ENCODE measurements at regions not wholly inside any gene's neighbourhood (a gene's known extent, or its start where the extent isn't known, plus 50 kb on each side); places are given as distances from the start of the nearest gene placed in this dataset.

DNA sequence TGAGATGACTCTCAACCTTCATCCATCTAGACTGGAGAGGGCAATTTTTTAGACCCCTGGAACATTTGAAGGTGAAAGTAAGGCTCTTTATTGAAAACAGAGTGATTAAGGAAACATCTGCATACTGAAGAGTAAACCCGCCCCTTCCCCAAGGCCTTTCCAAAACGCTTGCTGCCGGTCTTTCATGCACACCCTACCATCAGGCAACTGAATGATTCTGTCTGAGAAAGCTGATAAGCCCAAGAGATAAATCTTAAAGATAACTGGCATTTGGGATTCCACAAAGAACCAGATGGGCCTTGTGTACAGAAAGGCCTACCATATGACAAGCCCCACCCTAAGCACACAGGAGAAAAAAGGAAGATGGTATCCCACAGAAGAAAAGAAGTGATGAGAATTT, 54.4 kb upstream of the PIK3R1 start:
- no peak for DNase-seq

DNA sequence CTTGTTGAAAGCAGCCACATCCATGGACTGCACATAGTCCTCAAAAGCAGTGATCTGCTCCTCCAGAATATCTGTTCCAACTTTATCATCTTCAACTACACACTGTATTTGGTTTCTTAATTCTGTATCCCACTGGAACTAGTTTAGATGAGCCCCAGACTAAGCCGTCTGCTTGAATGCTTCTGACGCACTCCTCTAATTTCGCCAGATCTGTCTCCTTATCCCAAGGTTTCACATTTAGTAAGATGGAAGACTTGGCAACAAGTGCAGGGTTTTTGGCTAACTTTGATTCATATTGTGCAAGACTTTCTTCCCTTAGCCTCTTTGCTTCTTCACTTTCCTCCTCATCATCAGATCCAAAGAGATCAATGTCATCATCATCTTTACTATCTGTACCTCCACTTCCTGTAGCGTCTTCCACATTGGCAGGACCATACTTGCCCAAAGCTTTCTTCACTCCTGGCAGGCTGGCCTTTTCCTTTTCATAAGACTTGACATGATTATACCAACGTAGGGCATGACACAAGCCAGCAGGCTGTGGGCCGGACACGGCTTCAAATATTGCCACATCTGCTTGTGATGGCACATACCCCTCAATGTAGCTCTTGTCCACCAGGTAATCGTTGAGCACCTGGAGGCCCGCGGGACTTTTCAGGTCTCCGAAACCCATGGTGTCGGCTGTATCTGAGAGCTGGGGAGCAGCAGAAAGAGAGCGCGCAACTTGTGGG, 56.2 kb upstream of the PIK3R1 start:
- no peak for DNase-seq

DNA sequence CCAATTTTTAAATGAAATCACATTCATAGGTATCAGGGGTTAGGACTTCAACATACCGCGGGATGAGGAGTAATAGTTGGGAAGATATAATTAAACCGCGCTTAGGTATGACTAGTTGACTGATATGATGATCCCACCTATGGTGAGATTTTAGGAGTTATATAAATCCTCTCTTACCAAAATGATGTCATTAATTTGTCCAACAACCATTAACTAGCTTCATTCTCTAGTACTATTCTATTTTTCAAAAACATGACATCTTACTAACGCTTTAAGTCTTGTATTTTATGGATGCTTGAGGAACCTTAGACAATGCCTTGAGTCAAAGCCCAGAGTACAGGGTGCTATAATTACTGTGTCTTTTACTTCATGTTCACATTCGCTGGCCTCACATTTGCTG, 59.6 kb upstream of the PIK3R1 start:
- DNase-seq: no peak

DNA sequence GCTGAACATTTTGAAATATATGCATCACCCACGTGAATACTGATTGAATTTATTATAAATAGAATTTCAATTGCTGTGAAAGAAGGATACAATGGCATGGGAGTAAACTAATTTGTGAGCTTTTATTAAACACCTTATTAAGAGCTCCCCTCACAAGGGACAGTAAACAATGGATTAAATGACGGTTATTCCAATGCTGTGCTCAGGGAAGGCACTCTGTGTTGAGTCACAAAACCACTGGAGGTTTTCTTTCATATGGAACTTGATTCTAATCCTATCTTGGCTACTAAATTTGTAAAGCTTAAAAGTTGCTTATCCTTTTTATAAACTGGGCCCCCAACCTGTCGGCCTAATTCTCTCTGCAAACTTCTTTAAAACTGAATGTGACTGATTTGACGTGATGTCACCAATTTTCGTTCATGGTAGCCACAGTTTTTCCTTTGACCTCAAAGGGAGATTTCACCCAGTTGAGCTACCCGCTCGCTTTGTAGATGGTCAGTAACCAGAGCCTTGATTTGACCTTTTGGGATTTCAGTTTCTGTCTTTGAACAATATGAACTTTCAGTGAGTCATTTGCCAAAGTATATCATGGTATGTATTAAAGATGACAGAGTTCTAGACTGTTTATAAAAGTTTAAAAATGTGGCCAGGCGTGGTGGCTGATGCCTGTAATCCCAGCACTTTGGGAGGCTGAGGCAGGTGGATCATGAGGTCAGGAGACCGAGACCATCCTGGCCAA, 61.3 kb upstream of the PIK3R1 start:
- no peak for DNase-seq

DNA sequence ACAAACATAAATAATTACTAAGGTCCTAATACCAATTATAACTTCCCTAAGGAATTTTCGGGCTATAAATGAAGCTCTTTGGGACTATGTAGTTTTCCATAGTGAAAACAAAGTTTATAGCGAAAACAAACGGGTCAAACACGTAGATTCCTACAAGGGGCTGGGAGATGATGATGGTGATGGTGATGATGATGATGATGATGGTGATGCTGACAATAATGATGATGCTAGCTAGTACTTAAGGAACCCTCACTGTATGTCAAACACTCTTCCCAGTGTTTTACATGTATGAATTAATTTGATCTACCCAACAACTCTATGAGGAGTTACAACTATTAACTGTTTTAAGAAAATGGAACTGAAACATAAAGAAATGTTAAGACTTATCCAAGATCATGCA, 63.7 kb upstream of the PIK3R1 start:
- DNase-seq: no peak

DNA sequence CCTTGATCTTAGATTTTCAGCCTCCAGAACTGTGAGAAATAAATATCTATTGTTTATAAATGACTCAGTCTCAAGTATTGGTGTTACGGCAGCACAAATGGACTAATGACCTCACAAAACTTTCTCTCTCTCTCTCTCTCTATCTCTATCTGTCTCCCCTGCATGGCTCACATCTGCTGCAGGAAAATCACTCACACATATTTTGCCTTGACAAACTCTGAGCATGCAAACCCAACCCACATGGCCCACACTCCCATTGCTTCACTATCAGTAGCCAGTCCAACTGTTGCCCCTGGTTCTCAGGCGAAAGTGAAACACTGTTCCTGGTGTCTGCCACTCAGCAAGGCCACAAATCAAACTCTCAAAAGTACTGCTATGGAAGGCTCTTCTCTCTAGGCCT, 66.4 kb upstream of the PIK3R1 start:
- no peak for DNase-seq

DNA sequence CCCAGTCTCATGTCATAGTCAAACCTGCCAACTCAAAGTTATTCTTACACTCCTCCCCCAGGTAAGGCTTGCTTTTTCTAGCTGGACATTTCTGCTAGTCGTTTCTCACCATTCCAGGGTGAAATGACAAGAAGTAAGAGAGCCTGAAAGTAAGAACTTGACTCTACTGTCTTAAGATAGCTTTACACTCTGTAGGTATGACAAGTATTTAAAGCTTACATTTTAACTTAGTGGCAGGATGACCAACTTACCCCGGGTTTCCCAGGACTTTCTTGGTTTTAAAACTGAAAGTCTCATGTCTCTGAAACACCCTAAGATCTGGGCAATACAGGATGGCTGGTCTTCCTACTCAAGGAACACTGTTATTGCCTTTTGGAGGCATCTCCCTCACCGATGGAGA, 67.5 kb upstream of the PIK3R1 start:
- DNase-seq: no peak

DNA sequence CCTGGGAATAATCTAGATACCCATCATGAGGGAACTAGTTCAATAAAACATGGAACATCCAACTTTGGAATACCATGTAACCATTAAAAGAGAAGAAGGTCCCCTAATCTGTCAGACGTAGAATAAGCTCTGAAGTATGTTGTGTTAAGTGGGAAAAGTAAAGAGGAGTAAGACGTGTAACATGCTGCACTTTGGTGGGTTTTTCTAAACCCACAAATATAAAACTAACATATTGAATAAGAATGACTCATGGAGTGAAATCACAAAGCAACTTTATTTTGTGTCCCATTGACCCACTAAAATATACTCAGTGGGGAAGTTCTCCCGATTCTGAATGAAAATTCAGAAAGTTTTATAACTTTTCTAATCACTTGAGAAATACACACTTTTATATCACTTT, 67.9 kb upstream of the PIK3R1 start:
- DNase-seq: no peak

DNA sequence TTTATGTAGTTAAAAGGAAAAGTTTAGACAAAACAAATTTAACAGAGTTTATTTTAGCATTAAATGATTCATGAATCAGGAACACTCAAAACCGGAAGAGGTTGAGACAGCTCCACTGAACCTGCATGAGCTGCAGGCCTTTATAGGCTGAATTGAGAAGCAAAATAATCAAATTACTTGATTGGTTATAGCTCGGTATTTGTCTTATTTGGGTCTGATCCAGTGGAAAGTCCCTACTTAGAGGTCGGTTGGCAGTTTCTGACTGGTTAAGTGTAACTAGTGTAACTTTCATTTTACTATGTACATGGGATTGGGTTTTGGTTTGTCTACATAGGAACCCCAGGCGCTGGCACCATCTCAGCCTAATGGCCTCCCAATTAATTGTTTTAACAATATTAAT, 74.1 kb upstream of the PIK3R1 start:
- no peak for DNase-seq

DNA sequence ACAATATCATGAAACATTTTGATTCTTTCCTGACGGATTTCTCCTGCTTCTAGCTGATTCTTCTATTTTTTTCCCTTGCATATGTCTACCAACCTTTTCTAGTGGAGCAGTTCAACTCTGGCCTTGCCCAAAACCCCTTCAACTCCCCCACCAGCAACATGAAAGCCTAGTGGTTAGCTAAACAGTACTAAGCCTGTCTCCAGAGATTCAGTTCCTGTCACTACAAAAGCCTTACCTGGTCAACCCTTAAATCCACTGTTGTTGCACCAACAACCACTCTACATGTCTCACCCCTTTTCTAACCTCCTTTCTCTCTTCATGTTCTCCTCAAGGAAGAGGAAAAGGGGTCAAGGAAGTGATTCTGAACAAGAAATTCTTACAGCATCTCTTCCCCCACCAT, 74.8 kb upstream of the PIK3R1 start:
- no peak for DNase-seq

DNA sequence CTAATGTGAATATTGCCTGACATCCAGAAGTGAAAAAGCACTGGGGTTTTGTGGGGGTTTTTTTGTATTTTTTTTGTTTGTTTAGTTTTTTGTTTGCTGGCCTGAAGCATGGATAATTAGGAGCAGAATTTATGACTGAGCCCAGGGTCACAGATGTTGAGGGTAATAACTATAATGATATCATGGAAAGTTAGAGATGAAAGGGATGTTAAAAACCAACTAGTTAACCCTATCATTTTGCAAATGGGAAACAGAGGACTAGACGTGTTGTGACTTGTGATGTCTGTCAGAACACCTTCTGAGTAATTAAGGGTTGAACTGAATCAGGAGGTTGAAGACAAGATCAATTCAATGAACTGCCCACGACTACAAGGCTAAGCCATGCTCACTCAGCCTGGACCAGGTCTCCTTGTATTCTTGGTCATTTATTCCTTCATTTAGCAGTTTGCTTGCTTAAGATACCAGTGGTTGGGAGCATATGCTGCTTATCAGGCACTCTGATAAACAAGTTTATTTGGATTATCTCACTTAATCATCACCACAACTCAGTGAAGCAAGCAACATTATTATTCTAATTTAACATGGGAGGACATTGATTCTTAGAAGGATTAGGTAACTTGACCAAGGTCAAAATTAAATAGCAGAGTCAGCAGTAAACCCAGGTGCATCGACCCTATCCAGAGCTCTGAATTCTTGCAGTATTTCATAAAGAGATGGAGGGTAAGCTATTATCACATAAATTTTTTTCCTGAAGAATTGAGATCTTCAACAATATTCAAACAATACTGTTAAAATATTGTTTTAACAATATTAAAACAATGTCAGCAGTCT, 75.7 kb upstream of the PIK3R1 start:
- DNase-seq: no peak

DNA sequence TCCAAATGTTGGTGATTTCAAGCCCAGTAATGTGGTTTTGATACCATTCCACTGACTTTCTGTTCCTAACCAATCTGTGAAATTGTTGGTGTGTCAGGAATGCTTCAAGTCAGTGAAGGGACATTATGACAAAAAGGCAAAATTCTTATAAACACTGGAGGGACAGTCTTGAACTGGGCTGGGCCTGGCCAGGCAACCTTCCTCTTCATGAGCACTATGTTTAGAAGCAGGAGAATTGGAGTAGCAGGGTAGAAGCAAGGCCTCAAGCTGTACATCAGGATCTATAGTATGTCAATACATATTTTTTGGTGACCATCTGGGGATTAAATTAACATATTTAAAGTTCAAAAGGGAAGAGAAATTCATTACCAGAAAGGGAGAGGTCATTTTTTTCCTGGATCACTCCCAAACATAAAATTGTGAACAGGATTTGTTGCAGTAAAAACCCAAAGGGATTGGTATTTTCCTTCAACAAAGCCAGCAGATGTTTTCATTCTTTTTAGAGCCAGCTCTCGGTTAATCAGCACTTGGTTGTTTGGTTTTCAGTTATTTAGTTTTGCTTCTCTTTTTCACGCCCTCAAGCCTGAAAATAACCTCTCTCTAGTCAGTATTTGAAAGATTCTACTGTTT, 77.9 kb upstream of the PIK3R1 start:
- no peak for DNase-seq

DNA sequence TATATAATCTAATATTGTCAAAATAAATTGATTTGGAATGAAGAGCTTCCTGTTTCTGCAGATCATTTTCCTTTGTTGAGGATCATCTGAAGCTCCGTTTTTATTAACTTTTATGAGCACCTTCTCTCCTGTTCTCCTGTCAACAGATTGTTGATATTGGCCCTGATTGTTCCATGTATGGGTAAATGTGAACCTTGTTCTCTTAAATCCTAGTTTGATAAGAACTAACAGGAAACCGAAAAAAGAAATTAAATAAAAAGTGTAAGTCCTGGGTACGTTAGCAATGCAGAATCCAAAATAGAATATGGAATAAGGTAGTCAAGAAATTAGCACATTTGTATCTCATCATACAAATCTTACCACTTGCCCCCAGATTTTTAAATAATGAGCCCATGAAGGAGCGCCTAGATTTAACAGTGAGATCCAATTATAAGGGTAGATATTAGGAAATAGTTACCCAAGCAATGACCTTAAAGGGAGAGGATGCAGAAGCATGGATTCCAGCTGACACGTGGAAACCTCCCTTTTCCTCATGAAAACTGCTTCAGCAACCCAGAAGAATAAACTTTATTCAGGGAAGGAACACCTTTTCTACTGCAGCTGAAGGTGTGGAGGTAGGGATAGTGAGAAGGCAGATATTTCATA, 80.8 kb upstream of the PIK3R1 start:
- DNase-seq: no peak

DNA sequence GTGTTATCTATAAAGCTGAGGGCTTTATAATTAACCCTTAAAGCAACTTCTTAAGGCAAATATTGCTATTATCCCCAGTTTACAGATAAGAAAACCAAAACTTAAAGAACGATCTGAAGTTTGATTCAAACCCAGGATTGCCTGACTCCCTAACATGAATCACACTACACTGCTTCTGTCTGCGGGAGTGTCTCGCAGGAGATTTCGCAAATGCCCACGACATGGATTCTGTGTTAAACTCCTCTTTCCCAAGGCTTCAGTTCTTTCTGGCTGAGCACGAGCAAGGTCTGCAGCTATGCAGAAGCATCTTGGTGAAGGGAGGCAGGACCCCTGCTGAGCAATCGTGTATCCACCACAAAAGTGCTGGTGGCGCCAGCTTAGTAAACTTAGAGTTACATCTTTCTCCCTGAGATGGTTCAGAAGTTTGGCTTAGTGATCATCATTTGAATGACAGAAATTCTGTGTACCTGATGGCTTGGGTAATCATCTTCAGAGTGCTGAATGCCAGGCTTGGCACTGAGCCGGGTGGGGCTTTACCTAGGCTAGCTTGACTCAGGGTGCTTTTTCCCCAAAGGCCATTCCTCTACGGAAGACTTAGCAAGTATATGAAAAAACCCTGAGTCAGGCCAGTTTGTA, 81.4 kb upstream of the PIK3R1 start:
- DNase-seq: no peak

DNA sequence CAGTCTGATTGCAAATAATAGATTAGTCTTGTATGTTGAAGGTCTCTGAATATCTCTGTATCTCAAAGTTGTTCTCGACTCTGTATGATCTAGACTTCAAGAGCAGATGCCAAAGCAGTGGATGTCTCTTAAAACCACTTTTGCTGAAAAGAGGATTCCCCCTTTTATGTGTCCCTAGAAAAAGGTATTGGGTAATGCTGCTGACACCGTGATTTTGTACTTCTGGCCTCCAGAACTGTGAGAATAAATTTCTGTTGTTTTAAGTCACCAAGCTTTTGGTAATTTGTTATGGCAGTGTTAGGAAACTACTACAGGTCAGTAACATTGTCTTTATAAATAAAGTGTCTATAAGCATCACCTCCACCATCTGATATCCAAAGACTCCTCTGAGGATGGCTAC, 85.3 kb upstream of the PIK3R1 start:
- no peak for DNase-seq

DNA sequence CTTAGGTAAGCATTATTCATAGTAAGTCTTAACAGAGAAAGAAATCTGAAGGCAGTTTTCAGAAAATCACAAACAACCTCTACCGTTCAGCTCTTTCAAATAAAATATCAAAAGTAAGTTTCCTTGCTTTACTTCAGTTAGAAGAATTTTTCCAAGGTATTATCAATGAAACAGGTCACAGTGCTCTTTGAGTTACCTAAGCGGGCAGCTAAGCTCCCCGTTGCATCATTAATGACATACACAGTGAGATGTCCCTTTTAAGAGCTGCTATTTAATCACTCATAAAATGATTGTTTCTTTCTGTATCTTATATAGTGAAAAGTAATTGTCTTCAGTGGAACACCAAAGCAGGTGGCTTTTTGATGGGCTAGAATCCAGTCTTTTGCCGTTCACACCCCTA, 86.2 kb upstream of the PIK3R1 start:
- DNase-seq: no peak

DNA sequence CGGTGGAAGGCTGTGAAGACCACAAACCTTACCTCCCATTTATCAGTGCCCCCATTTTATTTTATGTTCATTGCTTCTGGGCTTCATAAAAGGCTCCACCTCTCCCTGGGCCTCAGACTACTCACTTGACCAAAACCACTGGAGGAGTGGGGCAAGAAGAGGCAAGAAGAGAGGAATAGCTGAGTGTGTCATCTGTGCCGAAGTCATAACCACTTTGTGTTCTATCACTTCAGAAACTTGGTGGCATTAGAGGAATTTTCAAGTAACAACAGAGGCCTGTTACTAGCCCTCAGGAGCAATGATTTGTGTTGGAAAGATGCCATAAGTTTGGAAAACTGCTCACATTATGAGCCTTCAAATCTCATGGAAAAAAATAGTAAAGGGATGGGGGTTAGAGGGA, 88.7 kb upstream of the PIK3R1 start:
- no peak for DNase-seq

DNA sequence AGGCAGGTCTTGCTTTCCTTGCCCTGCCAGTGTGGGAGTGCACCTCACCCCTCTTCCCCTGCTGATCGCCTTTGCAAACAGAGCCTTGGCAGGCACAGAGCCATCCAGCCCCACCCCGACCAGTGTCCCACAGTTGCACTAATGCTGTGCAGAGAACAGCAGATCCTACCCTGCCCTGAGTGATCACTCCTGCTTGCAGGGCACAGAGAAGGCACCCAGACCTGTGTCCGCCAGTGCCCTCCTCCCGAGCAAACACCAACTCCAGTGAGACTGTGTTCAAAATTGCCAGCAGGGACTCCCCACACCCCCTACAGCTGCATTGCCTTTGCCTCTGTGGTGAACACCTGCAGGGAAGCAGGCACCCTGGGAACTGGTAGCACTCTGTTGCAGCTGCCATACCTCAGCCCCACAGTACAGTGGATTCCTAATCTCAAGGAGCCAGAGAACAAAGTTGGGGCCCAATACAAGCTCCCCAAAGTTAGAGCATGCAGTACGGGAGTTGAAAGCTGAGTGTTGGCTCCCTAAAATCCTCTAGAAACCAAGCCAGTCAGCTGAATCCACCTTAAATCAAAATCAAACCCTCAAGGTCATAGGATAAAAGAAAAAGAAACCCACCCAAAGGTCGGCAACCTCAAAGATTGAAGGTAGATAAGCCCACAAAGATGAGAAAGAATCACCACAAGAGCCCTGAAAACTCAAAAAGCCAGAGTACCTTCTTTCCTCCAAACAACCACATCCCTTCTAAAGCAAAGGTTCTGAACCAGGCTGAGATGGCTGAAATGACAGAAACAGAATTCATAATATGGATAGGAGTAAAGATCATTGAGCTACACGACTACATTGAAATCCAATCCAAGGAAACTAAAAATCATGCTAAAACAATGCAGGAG, 92.9 kb upstream of the PIK3R1 start:
- no peak for DNase-seq

DNA sequence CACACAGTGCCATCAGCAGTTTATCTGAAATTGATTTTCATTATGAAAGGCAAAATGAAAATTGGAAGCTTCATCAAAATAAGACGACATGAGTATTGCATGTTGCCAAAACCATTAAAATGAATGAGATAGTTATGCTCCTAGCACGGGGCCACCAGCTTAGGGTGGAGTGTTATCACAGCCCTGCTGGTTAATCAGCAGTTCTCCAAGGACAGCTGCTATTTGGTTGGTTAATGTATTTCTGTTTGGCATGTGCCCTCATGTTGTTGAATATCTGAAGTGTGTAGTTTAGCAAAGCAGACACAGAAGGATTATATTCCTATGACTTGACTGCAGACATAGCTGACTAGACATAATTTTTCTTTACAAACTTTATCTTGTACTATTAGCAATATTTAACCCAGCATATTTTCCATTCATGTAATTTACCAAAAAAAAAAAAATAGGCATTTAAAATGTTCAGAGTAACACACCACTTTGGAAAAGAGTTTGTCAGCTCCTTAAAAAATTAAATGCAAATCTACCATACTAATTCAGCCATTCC, 98.6 kb upstream of the PIK3R1 start:
- DNase-seq: no peak

DNA sequence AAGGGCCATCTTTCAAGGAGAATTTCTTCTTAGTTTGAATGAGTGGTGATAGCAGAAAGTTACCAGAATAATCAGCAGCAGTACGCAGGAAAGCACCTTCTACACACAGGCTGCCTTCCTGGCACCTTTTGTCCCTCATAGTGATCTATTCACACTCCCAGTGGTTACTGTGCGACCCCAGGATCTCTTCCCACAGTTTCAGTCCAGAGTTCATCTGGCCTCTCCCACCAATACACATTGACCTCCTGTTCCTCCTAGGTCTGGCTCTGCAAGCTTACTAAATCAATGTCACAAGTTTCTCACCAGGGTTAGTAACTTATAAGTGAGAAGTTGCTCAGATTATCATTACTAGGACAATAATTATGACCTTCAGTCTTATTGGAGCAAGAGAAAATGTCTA, 99.1 kb upstream of the PIK3R1 start:
- DNase-seq: no peak

DNA sequence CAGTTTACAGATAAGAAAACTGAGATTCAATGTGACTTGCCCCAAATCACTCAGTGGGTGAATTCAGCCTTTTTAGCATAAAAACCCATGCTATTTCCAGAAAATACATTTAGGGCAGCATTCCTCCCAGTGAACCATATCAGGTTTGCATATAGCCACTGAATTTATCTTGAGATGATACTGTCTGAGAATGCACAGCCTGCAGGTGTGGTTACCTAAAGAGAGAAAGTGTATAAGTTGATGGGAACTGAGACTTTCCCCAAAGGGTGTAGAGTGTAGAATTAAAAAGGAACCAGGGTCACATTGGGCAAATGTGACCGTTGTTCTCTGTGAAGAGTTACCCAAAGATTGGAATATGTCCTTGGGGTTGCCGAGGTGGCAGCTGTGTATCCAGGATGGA, 100.0 kb upstream of the PIK3R1 start:
- DNase-seq: no peak
